K562 (cell line): ENCODE measurements at regions not wholly inside any gene's neighbourhood (a gene's known extent, or its start where the extent isn't known, plus 50 kb on each side); places are given as distances from the start of the nearest gene placed in this dataset.

Experiments
- CREM ChIP-seq: IDR thresholded peaks from 2 replicates; pipeline ENCODE4 v1.6.1; 2014; ENCODE audit warnings: antibody characterized with exemption, low read depth
- MEIS2 ChIP-seq: fragments of 450-650 bp; IDR thresholded peaks from 2 replicates; pipeline ENCODE4 v1.6.1; 2014; ENCODE audit warnings: mild to moderate bottlenecking; ENCODE audit not compliant: partially characterized antibody
- ZKSCAN1 ChIP-seq: fragments of 150-350 bp; IDR thresholded peaks from 2 replicates; pipeline ENCODE4 v1.6.1; 2016; ENCODE audit warnings: low read depth, low read length
- TF ChIP-seq, protein P1 (sequence below), 2 experiments: fragments of 450-650 bp; IDR thresholded peaks; 2 replicates each; pipeline ENCODE4 v1.6.1; 2016
- TF ChIP-seq, protein P2 (sequence below): sonication (generic); formaldehyde crosslinking; IDR thresholded peaks from 2 replicates; pipeline ENCODE4 v1.9.0; 2022; ENCODE audit warnings: mild to moderate bottlenecking, missing genetic modification reagents
- TF ChIP-seq, protein P3 (sequence below): fragments of 200-600 bp; sonication (generic); IDR thresholded peaks from one replicate; pipeline ENCODE4 v1.6.1; 2012; ENCODE audit warnings: mild to moderate bottlenecking, low read depth, low read length, inconsistent platforms

DNA sequence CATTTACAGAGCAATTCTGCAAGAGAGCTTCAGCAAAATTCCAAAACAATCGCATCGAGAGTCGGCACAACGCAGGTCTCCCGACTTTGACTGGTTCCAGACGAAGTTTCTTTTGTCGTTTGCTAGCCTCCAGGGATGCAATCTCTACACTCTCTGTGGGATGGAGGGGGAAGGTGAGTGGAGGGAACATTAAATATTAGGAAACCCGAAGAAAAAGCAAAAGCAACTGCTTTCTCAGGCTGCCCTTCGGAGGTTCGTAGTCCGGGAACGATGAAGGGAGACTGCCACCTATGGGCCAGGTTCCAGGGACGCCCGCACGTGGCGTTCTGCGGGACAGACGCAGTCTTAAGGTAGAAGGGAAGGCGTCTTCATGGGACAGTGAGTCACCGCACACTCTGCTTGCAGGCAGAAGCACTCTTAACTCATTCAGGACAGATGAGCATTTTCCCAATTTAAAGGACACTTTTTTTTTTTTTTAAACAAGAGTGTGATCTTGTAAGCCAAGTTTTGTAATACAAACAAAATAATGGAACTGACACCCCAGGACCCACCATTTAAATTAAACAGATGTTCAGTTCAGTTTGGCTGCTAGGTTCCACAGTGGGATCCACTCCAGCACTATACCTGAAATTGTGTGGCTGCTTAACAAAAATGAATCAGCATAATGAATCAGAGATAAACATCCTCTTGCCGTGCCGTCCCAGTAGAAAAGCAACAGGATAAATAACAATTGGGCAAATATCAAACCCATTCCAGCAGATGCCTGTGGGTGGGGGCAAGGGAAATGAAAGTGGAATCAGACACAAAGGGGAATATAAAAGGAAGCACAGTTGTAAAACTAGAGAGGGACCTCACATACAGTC lies 65.8 kb upstream of the ARMC2 start (continued):
- 0 out of 2 replicates have a peak, but pooled peaks have one; percentile 33 for TF ChIP-seq ZKSCAN1
- peak; percentile 18 for TF ChIP-seq MEIS2
- TF ChIP-seq CREM: peak; percentile 63
- TF ChIP-seq, protein P1, sequence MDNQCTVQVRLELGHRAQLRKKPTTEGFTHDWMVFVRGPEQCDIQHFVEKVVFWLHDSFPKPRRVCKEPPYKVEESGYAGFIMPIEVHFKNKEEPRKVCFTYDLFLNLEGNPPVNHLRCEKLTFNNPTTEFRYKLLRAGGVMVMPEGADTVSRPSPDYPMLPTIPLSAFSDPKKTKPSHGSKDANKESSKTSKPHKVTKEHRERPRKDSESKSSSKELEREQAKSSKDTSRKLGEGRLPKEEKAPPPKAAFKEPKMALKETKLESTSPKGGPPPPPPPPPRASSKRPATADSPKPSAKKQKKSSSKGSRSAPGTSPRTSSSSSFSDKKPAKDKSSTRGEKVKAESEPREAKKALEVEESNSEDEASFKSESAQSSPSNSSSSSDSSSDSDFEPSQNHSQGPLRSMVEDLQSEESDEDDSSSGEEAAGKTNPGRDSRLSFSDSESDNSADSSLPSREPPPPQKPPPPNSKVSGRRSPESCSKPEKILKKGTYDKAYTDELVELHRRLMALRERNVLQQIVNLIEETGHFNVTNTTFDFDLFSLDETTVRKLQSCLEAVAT (IDR thresholded peaks at IDR 0.05): 0 out of 4 replicates have a peak, but pooled peaks of 1 of the 2 experiments have one; percentile 34
- TF ChIP-seq, protein P2, sequence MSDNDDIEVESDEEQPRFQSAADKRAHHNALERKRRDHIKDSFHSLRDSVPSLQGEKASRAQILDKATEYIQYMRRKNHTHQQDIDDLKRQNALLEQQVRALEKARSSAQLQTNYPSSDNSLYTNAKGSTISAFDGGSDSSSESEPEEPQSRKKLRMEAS: peak; percentile 95
- TF ChIP-seq, protein P3, sequence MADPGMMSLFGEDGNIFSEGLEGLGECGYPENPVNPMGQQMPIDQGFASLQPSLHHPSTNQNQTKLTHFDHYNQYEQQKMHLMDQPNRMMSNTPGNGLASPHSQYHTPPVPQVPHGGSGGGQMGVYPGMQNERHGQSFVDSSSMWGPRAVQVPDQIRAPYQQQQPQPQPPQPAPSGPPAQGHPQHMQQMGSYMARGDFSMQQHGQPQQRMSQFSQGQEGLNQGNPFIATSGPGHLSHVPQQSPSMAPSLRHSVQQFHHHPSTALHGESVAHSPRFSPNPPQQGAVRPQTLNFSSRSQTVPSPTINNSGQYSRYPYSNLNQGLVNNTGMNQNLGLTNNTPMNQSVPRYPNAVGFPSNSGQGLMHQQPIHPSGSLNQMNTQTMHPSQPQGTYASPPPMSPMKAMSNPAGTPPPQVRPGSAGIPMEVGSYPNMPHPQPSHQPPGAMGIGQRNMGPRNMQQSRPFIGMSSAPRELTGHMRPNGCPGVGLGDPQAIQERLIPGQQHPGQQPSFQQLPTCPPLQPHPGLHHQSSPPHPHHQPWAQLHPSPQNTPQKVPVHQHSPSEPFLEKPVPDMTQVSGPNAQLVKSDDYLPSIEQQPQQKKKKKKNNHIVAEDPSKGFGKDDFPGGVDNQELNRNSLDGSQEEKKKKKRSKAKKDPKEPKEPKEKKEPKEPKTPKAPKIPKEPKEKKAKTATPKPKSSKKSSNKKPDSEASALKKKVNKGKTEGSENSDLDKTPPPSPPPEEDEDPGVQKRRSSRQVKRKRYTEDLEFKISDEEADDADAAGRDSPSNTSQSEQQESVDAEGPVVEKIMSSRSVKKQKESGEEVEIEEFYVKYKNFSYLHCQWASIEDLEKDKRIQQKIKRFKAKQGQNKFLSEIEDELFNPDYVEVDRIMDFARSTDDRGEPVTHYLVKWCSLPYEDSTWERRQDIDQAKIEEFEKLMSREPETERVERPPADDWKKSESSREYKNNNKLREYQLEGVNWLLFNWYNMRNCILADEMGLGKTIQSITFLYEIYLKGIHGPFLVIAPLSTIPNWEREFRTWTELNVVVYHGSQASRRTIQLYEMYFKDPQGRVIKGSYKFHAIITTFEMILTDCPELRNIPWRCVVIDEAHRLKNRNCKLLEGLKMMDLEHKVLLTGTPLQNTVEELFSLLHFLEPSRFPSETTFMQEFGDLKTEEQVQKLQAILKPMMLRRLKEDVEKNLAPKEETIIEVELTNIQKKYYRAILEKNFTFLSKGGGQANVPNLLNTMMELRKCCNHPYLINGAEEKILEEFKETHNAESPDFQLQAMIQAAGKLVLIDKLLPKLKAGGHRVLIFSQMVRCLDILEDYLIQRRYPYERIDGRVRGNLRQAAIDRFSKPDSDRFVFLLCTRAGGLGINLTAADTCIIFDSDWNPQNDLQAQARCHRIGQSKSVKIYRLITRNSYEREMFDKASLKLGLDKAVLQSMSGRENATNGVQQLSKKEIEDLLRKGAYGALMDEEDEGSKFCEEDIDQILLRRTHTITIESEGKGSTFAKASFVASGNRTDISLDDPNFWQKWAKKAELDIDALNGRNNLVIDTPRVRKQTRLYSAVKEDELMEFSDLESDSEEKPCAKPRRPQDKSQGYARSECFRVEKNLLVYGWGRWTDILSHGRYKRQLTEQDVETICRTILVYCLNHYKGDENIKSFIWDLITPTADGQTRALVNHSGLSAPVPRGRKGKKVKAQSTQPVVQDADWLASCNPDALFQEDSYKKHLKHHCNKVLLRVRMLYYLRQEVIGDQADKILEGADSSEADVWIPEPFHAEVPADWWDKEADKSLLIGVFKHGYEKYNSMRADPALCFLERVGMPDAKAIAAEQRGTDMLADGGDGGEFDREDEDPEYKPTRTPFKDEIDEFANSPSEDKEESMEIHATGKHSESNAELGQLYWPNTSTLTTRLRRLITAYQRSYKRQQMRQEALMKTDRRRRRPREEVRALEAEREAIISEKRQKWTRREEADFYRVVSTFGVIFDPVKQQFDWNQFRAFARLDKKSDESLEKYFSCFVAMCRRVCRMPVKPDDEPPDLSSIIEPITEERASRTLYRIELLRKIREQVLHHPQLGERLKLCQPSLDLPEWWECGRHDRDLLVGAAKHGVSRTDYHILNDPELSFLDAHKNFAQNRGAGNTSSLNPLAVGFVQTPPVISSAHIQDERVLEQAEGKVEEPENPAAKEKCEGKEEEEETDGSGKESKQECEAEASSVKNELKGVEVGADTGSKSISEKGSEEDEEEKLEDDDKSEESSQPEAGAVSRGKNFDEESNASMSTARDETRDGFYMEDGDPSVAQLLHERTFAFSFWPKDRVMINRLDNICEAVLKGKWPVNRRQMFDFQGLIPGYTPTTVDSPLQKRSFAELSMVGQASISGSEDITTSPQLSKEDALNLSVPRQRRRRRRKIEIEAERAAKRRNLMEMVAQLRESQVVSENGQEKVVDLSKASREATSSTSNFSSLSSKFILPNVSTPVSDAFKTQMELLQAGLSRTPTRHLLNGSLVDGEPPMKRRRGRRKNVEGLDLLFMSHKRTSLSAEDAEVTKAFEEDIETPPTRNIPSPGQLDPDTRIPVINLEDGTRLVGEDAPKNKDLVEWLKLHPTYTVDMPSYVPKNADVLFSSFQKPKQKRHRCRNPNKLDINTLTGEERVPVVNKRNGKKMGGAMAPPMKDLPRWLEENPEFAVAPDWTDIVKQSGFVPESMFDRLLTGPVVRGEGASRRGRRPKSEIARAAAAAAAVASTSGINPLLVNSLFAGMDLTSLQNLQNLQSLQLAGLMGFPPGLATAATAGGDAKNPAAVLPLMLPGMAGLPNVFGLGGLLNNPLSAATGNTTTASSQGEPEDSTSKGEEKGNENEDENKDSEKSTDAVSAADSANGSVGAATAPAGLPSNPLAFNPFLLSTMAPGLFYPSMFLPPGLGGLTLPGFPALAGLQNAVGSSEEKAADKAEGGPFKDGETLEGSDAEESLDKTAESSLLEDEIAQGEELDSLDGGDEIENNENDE: no peak
